OCI-LY1 (cell line): ENCODE measurements at regions not wholly inside any gene's neighbourhood (a gene's known extent, or its start where the extent isn't known, plus 50 kb on each side); places are given as distances from the start of the nearest gene placed in this dataset.

Experiments used
- EZH2 ChIP-seq: fragments of 200-600 bp; sonication (generic), shearing (Covaris generic); IDR thresholded peaks from 2 replicates; pipeline ENCODE4 v1.8.0; 2017; ENCODE audit warnings: borderline replicate concordance, mixed run types, mild to moderate bottlenecking, antibody characterized with exemption, low read length, moderate library complexity, mixed read lengths
- TF ChIP-seq, protein P1 (sequence below): fragments of 200-600 bp; sonication (generic), shearing (Covaris generic); IDR thresholded peaks from 2 replicates; pipeline ENCODE4 v1.5.1; 2017; ENCODE audit warnings: mild to moderate bottlenecking, antibody characterized with exemption, low read length, moderate library complexity, mixed read lengths

DNA sequence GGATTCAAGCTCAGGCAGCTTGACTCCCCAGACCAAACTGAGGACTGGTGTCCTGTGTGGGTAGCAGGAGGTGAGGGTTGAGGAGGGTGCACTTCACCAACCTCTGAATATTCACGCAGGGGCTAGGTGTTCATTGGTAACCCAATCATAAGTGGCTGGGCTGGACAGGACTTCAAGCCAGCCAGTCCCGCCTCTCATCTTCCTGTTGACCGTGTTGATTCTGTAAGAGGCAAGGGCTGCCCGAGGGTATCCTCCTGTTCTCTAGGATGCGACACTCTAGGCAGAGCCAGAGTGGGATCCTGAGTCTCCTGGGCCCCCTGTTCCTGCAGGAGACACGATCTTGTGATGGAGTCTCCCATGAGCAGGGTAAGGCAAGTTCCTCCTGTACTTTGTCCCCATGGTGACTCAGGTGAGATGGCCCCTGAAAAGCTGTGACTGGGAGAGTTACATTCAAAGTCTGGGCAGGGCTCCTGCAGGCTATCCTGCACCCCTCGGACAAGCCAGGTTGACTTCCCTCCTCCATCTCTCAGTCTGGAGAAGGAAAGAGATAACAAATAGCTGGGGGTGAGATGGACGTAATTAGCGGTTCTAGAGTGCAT is 58.1 kb upstream of the POMGNT2 start:
- TF ChIP-seq, protein P1, sequence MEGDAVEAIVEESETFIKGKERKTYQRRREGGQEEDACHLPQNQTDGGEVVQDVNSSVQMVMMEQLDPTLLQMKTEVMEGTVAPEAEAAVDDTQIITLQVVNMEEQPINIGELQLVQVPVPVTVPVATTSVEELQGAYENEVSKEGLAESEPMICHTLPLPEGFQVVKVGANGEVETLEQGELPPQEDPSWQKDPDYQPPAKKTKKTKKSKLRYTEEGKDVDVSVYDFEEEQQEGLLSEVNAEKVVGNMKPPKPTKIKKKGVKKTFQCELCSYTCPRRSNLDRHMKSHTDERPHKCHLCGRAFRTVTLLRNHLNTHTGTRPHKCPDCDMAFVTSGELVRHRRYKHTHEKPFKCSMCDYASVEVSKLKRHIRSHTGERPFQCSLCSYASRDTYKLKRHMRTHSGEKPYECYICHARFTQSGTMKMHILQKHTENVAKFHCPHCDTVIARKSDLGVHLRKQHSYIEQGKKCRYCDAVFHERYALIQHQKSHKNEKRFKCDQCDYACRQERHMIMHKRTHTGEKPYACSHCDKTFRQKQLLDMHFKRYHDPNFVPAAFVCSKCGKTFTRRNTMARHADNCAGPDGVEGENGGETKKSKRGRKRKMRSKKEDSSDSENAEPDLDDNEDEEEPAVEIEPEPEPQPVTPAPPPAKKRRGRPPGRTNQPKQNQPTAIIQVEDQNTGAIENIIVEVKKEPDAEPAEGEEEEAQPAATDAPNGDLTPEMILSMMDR = no peak
- no peak for TF ChIP-seq EZH2
